Mesothelial cell of epicardium (in vitro differentiated cells): ENCODE measurements at regions not wholly inside any gene's neighbourhood (a gene's known extent, or its start where the extent isn't known, plus 50 kb on each side); places are given as distances from the start of the nearest gene placed in this dataset.

Experiments
- DNase-seq, 2 experiments: peaks; one replicate each; pipeline ENCODE4 v3.0.0; 2021; ENCODE audit warnings: low spot score in 2 of 2; ENCODE audit not compliant: unreplicated experiment in 2 of 2
- H3K27ac Mint-ChIP-seq: 2 replicates; pipeline ENCODE4 v1.8.0; 2021; ENCODE audit warnings: mixed read lengths
- H3K27me3 Mint-ChIP-seq: 2 replicates; pipeline ENCODE4 v1.8.0; 2021; ENCODE audit warnings: low read depth, mixed read lengths
- H3K36me3 Mint-ChIP-seq: 2 replicates; pipeline ENCODE4 v1.8.0; 2021; ENCODE audit warnings: mixed read lengths
- H3K4me1 Mint-ChIP-seq: 2 replicates; pipeline ENCODE4 v1.8.0; 2021; ENCODE audit warnings: mixed read lengths
- H3K4me3 Mint-ChIP-seq: 2 replicates; pipeline ENCODE4 v1.8.0; 2021; ENCODE audit warnings: mild to moderate bottlenecking, moderate library complexity, mixed read lengths
- H3K9me3 Mint-ChIP-seq: 2 replicates; pipeline ENCODE4 v1.8.0; 2021; ENCODE audit warnings: mixed read lengths
- TF ChIP-seq, protein P1 (sequence below): fragments of 200-600 bp; sonication (generic); IDR thresholded peaks from one replicate; pipeline ENCODE4 v1.5.0; 2021; ENCODE audit warnings: antibody characterized with exemption; ENCODE audit not compliant: unreplicated experiment

DNA sequence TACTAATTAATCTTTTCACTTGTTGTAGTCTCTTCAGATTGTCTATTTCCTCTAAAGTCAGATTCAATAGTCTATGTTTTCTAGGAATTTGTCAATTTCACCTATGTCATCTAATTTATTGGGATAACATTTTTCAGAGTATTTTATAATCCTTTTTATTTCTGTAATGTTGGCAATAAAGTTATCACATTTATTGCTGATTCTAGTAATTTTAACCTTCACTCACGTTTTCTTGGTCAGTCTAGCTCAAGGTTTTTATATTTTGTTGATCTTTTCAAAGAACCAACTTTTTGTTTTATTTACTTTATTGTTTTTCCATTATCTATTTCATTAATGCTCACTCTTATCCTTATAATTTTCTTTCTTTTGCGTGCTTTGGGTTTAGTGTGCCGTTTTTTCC is 97.9 kb upstream of the GNG12 start:
- H3K4me3 Mint-ChIP-seq: no peak overlapping the region
- H3K4me1 Mint-ChIP-seq: no peaks in the 10 kb centered on the region
- H3K27me3 Mint-ChIP-seq: no peaks in the 10 kb centered on the region
- DNase-seq: no peak
- peaks cover 5% of the 10 kb centered on the region for H3K9me3 Mint-ChIP-seq
- H3K36me3 Mint-ChIP-seq: no peaks in the 10 kb centered on the region
- H3K27ac Mint-ChIP-seq: no peak overlapping the region
- TF ChIP-seq, protein P1, sequence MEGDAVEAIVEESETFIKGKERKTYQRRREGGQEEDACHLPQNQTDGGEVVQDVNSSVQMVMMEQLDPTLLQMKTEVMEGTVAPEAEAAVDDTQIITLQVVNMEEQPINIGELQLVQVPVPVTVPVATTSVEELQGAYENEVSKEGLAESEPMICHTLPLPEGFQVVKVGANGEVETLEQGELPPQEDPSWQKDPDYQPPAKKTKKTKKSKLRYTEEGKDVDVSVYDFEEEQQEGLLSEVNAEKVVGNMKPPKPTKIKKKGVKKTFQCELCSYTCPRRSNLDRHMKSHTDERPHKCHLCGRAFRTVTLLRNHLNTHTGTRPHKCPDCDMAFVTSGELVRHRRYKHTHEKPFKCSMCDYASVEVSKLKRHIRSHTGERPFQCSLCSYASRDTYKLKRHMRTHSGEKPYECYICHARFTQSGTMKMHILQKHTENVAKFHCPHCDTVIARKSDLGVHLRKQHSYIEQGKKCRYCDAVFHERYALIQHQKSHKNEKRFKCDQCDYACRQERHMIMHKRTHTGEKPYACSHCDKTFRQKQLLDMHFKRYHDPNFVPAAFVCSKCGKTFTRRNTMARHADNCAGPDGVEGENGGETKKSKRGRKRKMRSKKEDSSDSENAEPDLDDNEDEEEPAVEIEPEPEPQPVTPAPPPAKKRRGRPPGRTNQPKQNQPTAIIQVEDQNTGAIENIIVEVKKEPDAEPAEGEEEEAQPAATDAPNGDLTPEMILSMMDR: no peak

DNA sequence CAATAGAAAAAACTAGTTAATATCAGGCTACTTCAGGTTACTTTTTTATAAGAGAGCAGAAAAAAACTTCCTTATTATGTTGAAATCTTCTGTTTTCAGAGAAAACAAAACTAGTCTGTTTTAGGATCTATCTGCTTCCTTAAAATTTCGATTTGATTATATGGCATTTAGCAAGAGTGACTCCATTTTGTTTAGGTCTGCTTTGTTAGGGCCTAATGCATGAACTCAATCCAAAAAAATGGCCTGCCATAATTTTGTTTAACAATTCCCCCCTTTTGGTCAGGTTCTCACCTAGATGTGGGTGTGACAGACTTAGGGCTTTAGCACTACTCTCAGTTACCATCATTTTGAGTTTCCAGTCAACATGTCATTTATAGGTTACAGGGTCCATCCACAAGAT is 89.8 kb upstream of the GNG12 start:
- Mint-ChIP-seq H3K36me3 (no peaks in the 10 kb centered on the region), H3K9me3 (no peaks in the 10 kb centered on the region), H3K4me1 (peaks cover 6% of the 10 kb centered on the region), H3K27me3 (no peaks in the 10 kb centered on the region), H3K27ac (no peak overlapping the region), H3K4me3 (no peak overlapping the region)
- TF ChIP-seq, protein P1: no peak
- no peak for DNase-seq

- H3K36me3 Mint-ChIP-seq: no peaks in the 10 kb centered on the region
- peaks cover 6% of the 10 kb centered on the region for H3K4me1 Mint-ChIP-seq
- no peak overlapping the region for H3K4me3 Mint-ChIP-seq
- no peak for DNase-seq
- TF ChIP-seq, protein P1: no peak
- H3K27me3 Mint-ChIP-seq: no peaks in the 10 kb centered on the region
- H3K27ac Mint-ChIP-seq: no peak overlapping the region
- no peaks in the 10 kb centered on the region for H3K9me3 Mint-ChIP-seq
Measured at GRCh38 chr1:67921725-67922489, 88.6 kb upstream of the GNG12 start.

DNA sequence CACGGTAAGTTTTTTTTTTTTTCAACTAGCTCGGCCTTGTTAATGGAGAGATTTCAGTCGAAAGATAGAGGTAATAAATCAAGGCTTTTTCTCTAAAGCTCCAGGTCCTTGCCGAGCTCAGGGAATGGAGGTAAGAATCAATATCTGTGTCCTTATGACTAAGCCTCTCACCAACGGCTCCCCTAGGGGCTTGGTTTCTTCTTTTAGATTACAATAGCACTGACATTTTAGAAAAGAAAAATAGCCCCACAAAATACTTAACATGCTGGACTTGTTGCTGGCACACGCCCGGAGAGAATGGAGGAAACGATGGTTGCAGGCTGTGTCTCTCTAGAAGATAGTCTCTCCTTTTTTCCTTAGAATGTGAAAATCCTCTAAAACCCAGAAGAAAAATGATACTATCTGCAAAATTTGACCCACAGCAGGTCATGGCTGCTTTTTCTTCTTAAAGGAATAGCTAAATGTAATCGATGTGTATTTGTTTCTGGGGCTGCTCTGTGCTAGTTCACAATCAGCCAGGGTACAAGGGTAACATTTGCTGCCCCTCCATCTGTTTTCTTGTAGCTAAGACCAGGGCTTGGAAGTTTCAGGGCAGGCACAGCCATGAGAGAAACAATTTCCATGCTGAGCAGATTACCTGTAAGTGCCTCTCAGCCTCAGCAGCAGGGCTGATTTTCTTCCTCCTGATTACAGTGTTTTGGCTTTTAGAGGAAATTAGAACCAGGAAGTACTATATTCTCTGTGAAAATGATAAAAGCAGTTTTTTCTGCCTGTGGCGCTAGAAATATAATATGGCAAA is 86.2 kb upstream of the GNG12 start:
- Mint-ChIP-seq H3K4me3 (no peak overlapping the region), H3K27me3 (no peaks in the 10 kb centered on the region), H3K27ac (peak overlapping the region; percentile 9), H3K4me1 (peaks cover 6% of the 10 kb centered on the region), H3K36me3 (no peaks in the 10 kb centered on the region), H3K9me3 (peaks cover 7% of the 10 kb centered on the region)
- DNase-seq: no peak
- TF ChIP-seq, protein P1: no peak

DNA sequence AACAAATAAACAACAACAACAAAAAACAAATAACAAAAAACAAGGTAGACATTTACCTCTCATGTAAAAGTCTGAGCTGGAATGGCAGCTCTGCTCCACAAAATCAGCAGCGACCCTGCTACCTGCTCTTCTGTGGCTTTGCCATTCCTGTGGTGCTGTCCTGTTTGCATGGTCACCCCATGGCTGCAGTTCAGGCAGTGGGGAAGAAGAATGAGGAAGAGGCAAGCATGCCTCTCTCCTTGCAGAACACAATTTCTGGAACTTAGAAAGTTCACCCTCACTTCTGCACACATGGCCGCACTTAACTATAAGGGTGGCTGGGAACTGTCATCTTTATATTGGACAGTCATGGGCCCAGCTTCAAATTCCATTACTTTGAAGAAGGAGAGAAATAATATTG is 84.8 kb upstream of the GNG12 start:
- Mint-ChIP-seq H3K27ac (no peak overlapping the region), H3K9me3 (peaks cover 19% of the 10 kb centered on the region), H3K4me1 (peaks cover 6% of the 10 kb centered on the region), H3K27me3 (no peaks in the 10 kb centered on the region), H3K4me3 (no peak overlapping the region), H3K36me3 (no peaks in the 10 kb centered on the region)
- no peak for DNase-seq
- TF ChIP-seq, protein P1: no peak
